ENCODE measurements at regions not wholly inside any gene's neighbourhood (a gene's known extent, or its start where the extent isn't known, plus 50 kb on each side); places are given as distances from the start of the nearest gene placed in this dataset.

- Mint-ChIP-seq H3K27ac (no peak overlapping the region), H3K36me3 (no peaks in the 10 kb centered on the region), H3K4me3 (no peak overlapping the region), H3K27me3 (no peaks in the 10 kb centered on the region), H3K9me3 (peaks cover 4% of the 10 kb centered on the region), H3K4me1 (ENCODE audit: unreplicated experiment) (no peaks in the 10 kb centered on the region)
- DNase-seq (ENCODE audit: extremely low spot score, unreplicated experiment) = no peak
- TF ChIP-seq, protein P1, sequence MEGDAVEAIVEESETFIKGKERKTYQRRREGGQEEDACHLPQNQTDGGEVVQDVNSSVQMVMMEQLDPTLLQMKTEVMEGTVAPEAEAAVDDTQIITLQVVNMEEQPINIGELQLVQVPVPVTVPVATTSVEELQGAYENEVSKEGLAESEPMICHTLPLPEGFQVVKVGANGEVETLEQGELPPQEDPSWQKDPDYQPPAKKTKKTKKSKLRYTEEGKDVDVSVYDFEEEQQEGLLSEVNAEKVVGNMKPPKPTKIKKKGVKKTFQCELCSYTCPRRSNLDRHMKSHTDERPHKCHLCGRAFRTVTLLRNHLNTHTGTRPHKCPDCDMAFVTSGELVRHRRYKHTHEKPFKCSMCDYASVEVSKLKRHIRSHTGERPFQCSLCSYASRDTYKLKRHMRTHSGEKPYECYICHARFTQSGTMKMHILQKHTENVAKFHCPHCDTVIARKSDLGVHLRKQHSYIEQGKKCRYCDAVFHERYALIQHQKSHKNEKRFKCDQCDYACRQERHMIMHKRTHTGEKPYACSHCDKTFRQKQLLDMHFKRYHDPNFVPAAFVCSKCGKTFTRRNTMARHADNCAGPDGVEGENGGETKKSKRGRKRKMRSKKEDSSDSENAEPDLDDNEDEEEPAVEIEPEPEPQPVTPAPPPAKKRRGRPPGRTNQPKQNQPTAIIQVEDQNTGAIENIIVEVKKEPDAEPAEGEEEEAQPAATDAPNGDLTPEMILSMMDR (conservative IDR thresholded peaks at IDR 0.05) = no peak
Measured at GRCh38 chr14:34044373-34044637, 93.4 kb upstream of the EGLN3 start.

GRCh38 chr14:34043627-34044372 is 92.9 kb upstream of the EGLN3 start:
- no peak overlapping the region for H3K4me3 Mint-ChIP-seq
- TF ChIP-seq, protein P1 (conservative IDR thresholded peaks at IDR 0.05) = no peak
- H3K4me1 Mint-ChIP-seq (ENCODE audit: unreplicated experiment) = no peaks in the 10 kb centered on the region
- H3K36me3 Mint-ChIP-seq = no peaks in the 10 kb centered on the region
- H3K27me3 Mint-ChIP-seq = no peaks in the 10 kb centered on the region
- H3K27ac Mint-ChIP-seq = no peak overlapping the region
- DNase-seq (ENCODE audit: extremely low spot score, unreplicated experiment) = no peak
- H3K9me3 Mint-ChIP-seq = peaks cover 4% of the 10 kb centered on the region

GRCh38 chr14:34041220-34041619 is 90.3 kb upstream of the EGLN3 start:
- Mint-ChIP-seq H3K36me3 (no peaks in the 10 kb centered on the region), H3K4me3 (no peak overlapping the region), H3K9me3 (peaks cover 4% of the 10 kb centered on the region), H3K27ac (no peak overlapping the region), H3K27me3 (no peaks in the 10 kb centered on the region), H3K4me1 (ENCODE audit: unreplicated experiment) (no peaks in the 10 kb centered on the region)
- DNase-seq (ENCODE audit: extremely low spot score, unreplicated experiment) = no peak
- TF ChIP-seq, protein P1 (conservative IDR thresholded peaks at IDR 0.05) = no peak

GRCh38 chr14:34040766-34041165 is 89.9 kb upstream of the EGLN3 start:
- Mint-ChIP-seq H3K36me3 (no peaks in the 10 kb centered on the region), H3K4me1 (ENCODE audit: unreplicated experiment) (no peaks in the 10 kb centered on the region), H3K27ac (no peak overlapping the region), H3K9me3 (peaks cover 4% of the 10 kb centered on the region), H3K27me3 (no peaks in the 10 kb centered on the region), H3K4me3 (no peak overlapping the region)
- DNase-seq (ENCODE audit: extremely low spot score, unreplicated experiment) = no peak
- TF ChIP-seq, protein P1 (conservative IDR thresholded peaks at IDR 0.05) = no peak

GRCh38 chr14:34039428-34040047 is 88.7 kb upstream of the EGLN3 start:
- Mint-ChIP-seq H3K27me3 (no peaks in the 10 kb centered on the region), H3K27ac (no peak overlapping the region), H3K4me1 (ENCODE audit: unreplicated experiment) (no peaks in the 10 kb centered on the region), H3K9me3 (peaks cover 4% of the 10 kb centered on the region), H3K4me3 (no peak overlapping the region), H3K36me3 (no peaks in the 10 kb centered on the region)
- no peak for DNase-seq (ENCODE audit: extremely low spot score, unreplicated experiment)
- TF ChIP-seq, protein P1 (conservative IDR thresholded peaks at IDR 0.05) = no peak
